PFSK-1 (cell line): ENCODE measurements at regions not wholly inside any gene's neighbourhood (a gene's known extent, or its start where the extent isn't known, plus 50 kb on each side); places are given as distances from the start of the nearest gene placed in this dataset.

Experiments used
- POLR2AphosphoS5 ChIP-seq: IDR thresholded peaks from 2 replicates; pipeline ENCODE4 v1.6.1; 2012; ENCODE audit warnings: low read depth, mild to moderate bottlenecking, control low read depth, low read length, moderate library complexity
- TAF1 ChIP-seq: IDR thresholded peaks from 2 replicates; pipeline ENCODE4 v1.6.1; 2012; ENCODE audit warnings: low read length, control low read depth, borderline replicate concordance; ENCODE audit not compliant: insufficient read depth
- TF ChIP-seq, protein P1 (sequence below), 2 experiments: IDR thresholded peaks; 2 replicates each; pipeline versions ENCODE4 v1.6.1 to v1.8.0; 2011 to 2012; ENCODE audit warnings: low read depth in 2 of 2, low read length in 2 of 2, control low read depth in 1 of 2, inconsistent platforms in 1 of 2, mild to moderate bottlenecking in 1 of 2, moderate library complexity in 1 of 2; ENCODE audit not compliant: insufficient read depth in 1 of 2

DNA sequence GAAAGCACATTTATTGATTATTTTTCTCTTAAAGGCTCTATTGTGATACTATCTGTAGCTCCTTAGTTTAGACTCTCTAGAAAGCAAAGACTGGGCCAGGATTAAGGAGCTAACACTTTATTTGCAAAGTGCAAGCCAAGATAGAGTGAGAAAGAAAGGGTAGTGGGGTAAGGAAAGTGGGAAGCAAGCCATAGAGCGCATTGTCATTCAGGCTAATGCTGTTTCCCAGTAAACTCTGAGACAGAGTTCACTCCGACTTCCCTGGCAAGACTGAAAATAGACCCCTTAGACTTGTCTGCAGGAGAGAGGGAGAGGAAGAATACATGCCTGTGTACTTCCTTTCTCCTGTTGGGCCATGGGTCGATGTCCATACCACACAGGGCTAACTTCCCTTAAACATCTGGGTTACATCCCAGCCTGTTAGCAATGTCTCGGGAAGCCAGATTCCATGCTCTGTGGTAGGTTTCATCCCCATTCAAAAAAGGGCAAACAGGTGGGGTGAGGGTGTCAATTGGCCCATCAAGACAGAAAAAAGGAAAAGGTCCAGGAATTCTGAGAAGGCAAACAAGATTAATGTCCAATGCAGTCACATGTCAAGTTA lies 875.8 kb upstream of the CELF2 start:
- no peak for TF ChIP-seq TAF1
- no peak for TF ChIP-seq POLR2AphosphoS5
- TF ChIP-seq, protein P1, sequence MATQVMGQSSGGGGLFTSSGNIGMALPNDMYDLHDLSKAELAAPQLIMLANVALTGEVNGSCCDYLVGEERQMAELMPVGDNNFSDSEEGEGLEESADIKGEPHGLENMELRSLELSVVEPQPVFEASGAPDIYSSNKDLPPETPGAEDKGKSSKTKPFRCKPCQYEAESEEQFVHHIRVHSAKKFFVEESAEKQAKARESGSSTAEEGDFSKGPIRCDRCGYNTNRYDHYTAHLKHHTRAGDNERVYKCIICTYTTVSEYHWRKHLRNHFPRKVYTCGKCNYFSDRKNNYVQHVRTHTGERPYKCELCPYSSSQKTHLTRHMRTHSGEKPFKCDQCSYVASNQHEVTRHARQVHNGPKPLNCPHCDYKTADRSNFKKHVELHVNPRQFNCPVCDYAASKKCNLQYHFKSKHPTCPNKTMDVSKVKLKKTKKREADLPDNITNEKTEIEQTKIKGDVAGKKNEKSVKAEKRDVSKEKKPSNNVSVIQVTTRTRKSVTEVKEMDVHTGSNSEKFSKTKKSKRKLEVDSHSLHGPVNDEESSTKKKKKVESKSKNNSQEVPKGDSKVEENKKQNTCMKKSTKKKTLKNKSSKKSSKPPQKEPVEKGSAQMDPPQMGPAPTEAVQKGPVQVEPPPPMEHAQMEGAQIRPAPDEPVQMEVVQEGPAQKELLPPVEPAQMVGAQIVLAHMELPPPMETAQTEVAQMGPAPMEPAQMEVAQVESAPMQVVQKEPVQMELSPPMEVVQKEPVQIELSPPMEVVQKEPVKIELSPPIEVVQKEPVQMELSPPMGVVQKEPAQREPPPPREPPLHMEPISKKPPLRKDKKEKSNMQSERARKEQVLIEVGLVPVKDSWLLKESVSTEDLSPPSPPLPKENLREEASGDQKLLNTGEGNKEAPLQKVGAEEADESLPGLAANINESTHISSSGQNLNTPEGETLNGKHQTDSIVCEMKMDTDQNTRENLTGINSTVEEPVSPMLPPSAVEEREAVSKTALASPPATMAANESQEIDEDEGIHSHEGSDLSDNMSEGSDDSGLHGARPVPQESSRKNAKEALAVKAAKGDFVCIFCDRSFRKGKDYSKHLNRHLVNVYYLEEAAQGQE (IDR thresholded peaks at IDR 0.05; ENCODE audit: insufficient read depth in 1 of 2, low read depth in 2 of 2, low read length in 2 of 2) = no peak
